HFFc6 (cell line): ENCODE measurements at regions not wholly inside any gene's neighbourhood (a gene's known extent, or its start where the extent isn't known, plus 50 kb on each side); places are given as distances from the start of the nearest gene placed in this dataset.
A peak's percentile ranks its signal among the peaks of the same experiment; 100 is the strongest.

Experiments used
- DNase-seq: peaks from one replicate; pipeline ENCODE4 v3.0.0-alpha.2; 2018
- H3K27ac Mint-ChIP-seq: 2 replicates; pipeline ENCODE4 v1.8.0; 2020; ENCODE audit warnings: mild to moderate bottlenecking, mixed read lengths
- H3K27me3 Mint-ChIP-seq: 2 replicates; pipeline ENCODE4 v1.8.0; 2021; ENCODE audit warnings: mild to moderate bottlenecking, moderate library complexity, mixed read lengths; ENCODE audit not compliant: insufficient read depth
- H3K36me3 Mint-ChIP-seq: 2 replicates; pipeline ENCODE4 v1.8.0; 2021; ENCODE audit warnings: low read depth, mixed read lengths
- H3K4me1 Mint-ChIP-seq: 2 replicates; pipeline ENCODE4 v1.8.0; 2020; ENCODE audit warnings: low read depth, mixed read lengths
- H3K4me3 Mint-ChIP-seq: 2 replicates; pipeline ENCODE4 v1.8.0; 2020; ENCODE audit warnings: mild to moderate bottlenecking, moderate library complexity, mixed read lengths
- H3K9me3 Mint-ChIP-seq: 2 replicates; pipeline ENCODE4 v1.8.0; 2020; ENCODE audit warnings: mild to moderate bottlenecking, mixed read lengths
- CTCF ChIP-seq: fragments of 200-600 bp; sonication (generic); IDR thresholded peaks from 2 replicates; pipeline ENCODE4 v1.5.0; 2021; ENCODE audit warnings: antibody characterized with exemption, mild to moderate bottlenecking

DNA sequence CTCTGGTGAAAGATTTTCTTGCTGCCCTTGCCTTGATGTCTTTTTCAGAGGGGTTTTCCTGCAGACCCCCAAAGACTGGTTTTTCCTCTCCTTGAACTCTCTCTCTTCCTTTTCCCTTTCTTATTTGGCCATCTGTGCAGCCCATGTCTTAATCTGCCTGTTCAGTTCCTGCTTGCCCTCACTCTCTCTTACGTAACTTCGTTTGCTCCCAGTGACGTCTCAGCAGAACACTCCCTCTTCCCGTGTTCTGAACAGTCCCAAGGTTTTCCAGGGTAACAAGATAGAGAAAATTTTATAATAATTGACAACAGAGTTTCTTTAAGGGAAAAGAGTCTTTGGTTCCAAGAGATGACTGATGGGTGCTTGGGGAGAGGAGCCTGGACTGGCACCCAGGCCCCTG is 109.1 kb upstream of the LMO4 start:
- no peak for DNase-seq
- H3K27ac Mint-ChIP-seq = no peak overlapping the region
- H3K36me3 Mint-ChIP-seq = 0 out of 2 replicates have a peak, but pooled peaks cover 5% of the 10 kb centered on the region
- peaks cover 15% of the 10 kb centered on the region for H3K9me3 Mint-ChIP-seq
- H3K4me3 Mint-ChIP-seq = no peak overlapping the region
- no peak for TF ChIP-seq CTCF
- no peaks in the 10 kb centered on the region; the same call in 1 of the 2 replicates for H3K27me3 Mint-ChIP-seq
- H3K4me1 Mint-ChIP-seq = peaks cover 36% of the 10 kb centered on the region

- H3K27me3 Mint-ChIP-seq = no peaks in the 10 kb centered on the region; the same call in 1 of the 2 replicates
- H3K9me3 Mint-ChIP-seq = peaks cover 7% of the 10 kb centered on the region
- H3K4me1 Mint-ChIP-seq = peaks cover 49% of the 10 kb centered on the region
- H3K4me3 Mint-ChIP-seq = no peak overlapping the region
- TF ChIP-seq CTCF = no peak
- 0 out of 2 replicates have a peak, but pooled peaks cover 2% of the 10 kb centered on the region for H3K36me3 Mint-ChIP-seq
- H3K27ac Mint-ChIP-seq = no peak overlapping the region
- no peak for DNase-seq
These were observed 107.7 kb upstream of the LMO4 start for GRCh38 chr1:87220993-87221392.

GRCh38 chr1:87224201-87224600 is 104.5 kb upstream of the LMO4 start:
- no peak for TF ChIP-seq CTCF
- H3K27ac Mint-ChIP-seq = peak overlapping the region; percentile 83
- H3K27me3 Mint-ChIP-seq = no peaks in the 10 kb centered on the region
- no peaks in the 10 kb centered on the region for H3K36me3 Mint-ChIP-seq
- DNase-seq = peak; percentile 96
- no peak overlapping the region for H3K4me3 Mint-ChIP-seq
- no peaks in the 10 kb centered on the region for H3K9me3 Mint-ChIP-seq
- peaks cover 64% of the 10 kb centered on the region for H3K4me1 Mint-ChIP-seq

GRCh38 chr1:87225171-87225570 is 103.5 kb upstream of the LMO4 start:
- DNase-seq = no peak
- TF ChIP-seq CTCF = no peak
- H3K36me3 Mint-ChIP-seq = no peaks in the 10 kb centered on the region

GRCh38 chr1:87226341-87226760 is 102.3 kb upstream of the LMO4 start:
- DNase-seq = peak; percentile 98
- Mint-ChIP-seq H3K27me3 (no peaks in the 10 kb centered on the region), H3K4me1 (peaks cover 45% of the 10 kb centered on the region), H3K4me3 (peak overlapping the region; percentile 24), H3K36me3 (no peaks in the 10 kb centered on the region), H3K9me3 (no peaks in the 10 kb centered on the region), H3K27ac (peak overlapping the region; percentile 83)
- no peak for TF ChIP-seq CTCF

More at GRCh38 chr1:87225171-87225570, 103.5 kb upstream of the LMO4 start:
- H3K4me1 Mint-ChIP-seq = peaks cover 57% of the 10 kb centered on the region
- H3K27ac Mint-ChIP-seq = peak overlapping the region; percentile 83
- H3K4me3 Mint-ChIP-seq = no peak overlapping the region
- no peaks in the 10 kb centered on the region for H3K27me3 Mint-ChIP-seq
- no peaks in the 10 kb centered on the region for H3K9me3 Mint-ChIP-seq

DNA sequence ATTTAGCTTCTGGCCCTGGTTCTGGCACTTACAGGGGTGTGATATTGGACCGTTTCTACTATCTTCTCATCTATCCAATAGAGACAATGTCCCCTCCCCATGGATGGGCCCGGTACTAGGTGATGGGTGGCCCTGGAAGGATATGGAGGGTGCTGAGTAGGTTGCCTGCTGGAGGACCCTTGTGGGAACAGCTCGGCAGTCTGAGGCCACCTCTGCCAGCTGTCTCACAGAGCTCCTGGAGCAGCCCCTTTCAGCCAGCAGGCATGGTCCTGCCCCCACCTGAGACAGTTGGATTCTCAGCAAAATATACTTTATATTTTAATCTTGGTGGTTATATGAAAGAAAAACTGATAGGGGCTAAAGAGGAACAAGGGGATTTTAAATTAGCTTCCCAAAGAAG is 101.0 kb upstream of the LMO4 start:
- no peaks in the 10 kb centered on the region for H3K36me3 Mint-ChIP-seq

More for the DNA sequence above, 101.0 kb upstream of the LMO4 start:
- Mint-ChIP-seq H3K27me3 (no peaks in the 10 kb centered on the region), H3K9me3 (no peaks in the 10 kb centered on the region), H3K27ac (no peak overlapping the region), H3K4me3 (no peak overlapping the region), H3K4me1 (peaks cover 42% of the 10 kb centered on the region)
- DNase-seq = no peak
- no peak for TF ChIP-seq CTCF
